CD14-positive monocyte (primary cell): ENCODE measurements at regions not wholly inside any gene's neighbourhood (a gene's known extent, or its start where the extent isn't known, plus 50 kb on each side); places are given as distances from the start of the nearest gene placed in this dataset.

Source experiments
- DNase-seq, 3 donors: peaks; one replicate each; pipeline ENCODE4 v3.0.0-alpha.2; 2011 to 2022
- H2AFZ ChIP-seq: 2 replicates; pipeline ENCODE4 v1.6.0; 2012; ENCODE audit warnings: mild to moderate bottlenecking, low read depth, low read length, inconsistent platforms; ENCODE audit not compliant: insufficient read depth, poor library complexity, severe bottlenecking
- H3K27ac ChIP-seq, 2 donors: 1 replicate in 1 of 2; 2 replicates in 1 of 2; pipeline ENCODE4 v1.5.1; 2012 to 2013; ENCODE audit warnings: low read length in 2 of 2, control low read depth in 1 of 2, inconsistent platforms in 1 of 2, low read depth in 1 of 2, mild to moderate bottlenecking in 1 of 2
- H3K27me3 ChIP-seq, 2 donors: one replicate each; pipeline versions ENCODE4 v1.6.0 to v1.6.1; 2011 to 2013; ENCODE audit warnings: low read length in 2 of 2; ENCODE audit not compliant: control insufficient read depth in 2 of 2, insufficient read depth in 2 of 2
- H3K36me3 ChIP-seq, 2 donors: replicated peaks in 1 of 2; 1 replicate in 1 of 2; 2 replicates in 1 of 2; pipeline versions ENCODE4 v1.5.1 to v1.6.1; 2012 to 2013; ENCODE audit warnings: low read length in 2 of 2, control low read depth in 1 of 2, inconsistent platforms in 1 of 2, mild to moderate bottlenecking in 1 of 2; ENCODE audit not compliant: insufficient read depth in 2 of 2, control insufficient read depth in 1 of 2
- H3K4me1 ChIP-seq, 2 donors: 1 replicate in 1 of 2; 2 replicates in 1 of 2; pipeline versions ENCODE4 v1.5.1 to v1.6.1; 2012 to 2013; ENCODE audit warnings: low read length in 2 of 2, control low read depth in 1 of 2, inconsistent platforms in 1 of 2, mild to moderate bottlenecking in 1 of 2, moderate library complexity in 1 of 2; ENCODE audit not compliant: insufficient read depth in 2 of 2, control insufficient read depth in 1 of 2
- H3K4me2 ChIP-seq: replicated peaks from 2 replicates; pipeline ENCODE3; 2012; ENCODE audit warnings: low read length, moderate library complexity, mild to moderate bottlenecking; ENCODE audit not compliant: poor library complexity, severe bottlenecking; ENCODE audit errors: extremely low read depth
- H3K4me3 ChIP-seq, 3 experiments: fragments of 200-600 bp in 1 of 3; sonication (generic) in 1 of 3; replicated peaks in 1 of 3; 1 replicate in 2 of 3; 2 replicates in 1 of 3; pipeline ENCODE4 v1.5.1; 2011 to 2013; ENCODE audit warnings: low read length in 3 of 3, mild to moderate bottlenecking in 3 of 3, control low read depth in 2 of 3, low read depth in 2 of 3, inconsistent platforms in 1 of 3, moderate library complexity in 1 of 3
- H3K79me2 ChIP-seq: 2 replicates; pipeline ENCODE4 v1.6.0; 2012; ENCODE audit warnings: mild to moderate bottlenecking, control low read depth, inconsistent platforms, low read length, moderate library complexity; ENCODE audit not compliant: insufficient read depth
- H3K9ac ChIP-seq: 2 replicates; pipeline ENCODE4 v1.6.0; 2017; ENCODE audit warnings: low read length, mild to moderate bottlenecking; ENCODE audit not compliant: insufficient read depth, poor library complexity, severe bottlenecking
- H3K9me3 ChIP-seq, 2 donors: replicated peaks in 1 of 2; 1 replicate in 1 of 2; 2 replicates in 1 of 2; pipeline versions ENCODE4 v1.5.1 to v1.6.1; 2012 to 2013; ENCODE audit warnings: low read length in 2 of 2, control low read depth in 1 of 2; ENCODE audit not compliant: control insufficient read depth in 1 of 2, insufficient read depth in 1 of 2
- H4K20me1 ChIP-seq: 2 replicates; pipeline ENCODE4 v1.6.0; 2012; ENCODE audit warnings: mild to moderate bottlenecking, low read length, control low read depth, moderate library complexity; ENCODE audit not compliant: insufficient read depth
- H3K27ac Mint-ChIP-seq, 7 donors: one replicate each; pipeline ENCODE4 v1.8.0; 2020; ENCODE audit warnings: mild to moderate bottlenecking in 7 of 7, mixed read lengths in 7 of 7, moderate library complexity in 6 of 7, inconsistent platforms in 2 of 7
- H3K27me3 Mint-ChIP-seq, 3 donors: one replicate each; pipeline ENCODE4 v1.8.0; 2021 to 2022; ENCODE audit warnings: low read depth in 3 of 3, mild to moderate bottlenecking in 3 of 3, mixed read lengths in 3 of 3, moderate library complexity in 3 of 3, inconsistent platforms in 1 of 3
- H3K36me3 Mint-ChIP-seq, 2 donors: one replicate each; pipeline ENCODE4 v1.8.0; 2020; ENCODE audit warnings: mixed read lengths in 2 of 2, inconsistent platforms in 1 of 2, mild to moderate bottlenecking in 1 of 2
- H3K4me1 Mint-ChIP-seq: one replicate; pipeline ENCODE4 v1.8.0; 2020; ENCODE audit warnings: mild to moderate bottlenecking, mixed read lengths
- H3K4me3 Mint-ChIP-seq, 2 donors: one replicate each; pipeline ENCODE4 v1.8.0; 2020; ENCODE audit warnings: mild to moderate bottlenecking in 2 of 2, mixed read lengths in 2 of 2, moderate library complexity in 1 of 2
- H3K9me3 Mint-ChIP-seq, 7 donors: one replicate each; pipeline ENCODE4 v1.8.0; 2020 to 2022; ENCODE audit warnings: mixed read lengths in 7 of 7, mild to moderate bottlenecking in 6 of 7, moderate library complexity in 6 of 7, inconsistent platforms in 2 of 7
- CTCF ChIP-seq: fragments of 200-600 bp; IDR thresholded peaks from one replicate; pipeline ENCODE4 v1.8.0; 2022; ENCODE audit warnings: antibody characterized with exemption, mild to moderate bottlenecking
- intact Hi-C, 2 donors: fragments of 100-400 bp; cut with micrococcal nuclease; formaldehyde crosslinking; loops; one replicate each; pipeline versions ENCODE4 v1.15.0 to v1.15.1; 2023

- Histone ChIP-seq H4K20me1 (no peaks in the 10 kb centered on the region), H3K27ac (no peak overlapping the region), H3K9ac (no peak overlapping the region), H3K4me2 (no peak overlapping the region), H3K9me3 (peaks cover 4 to 5% of the 10 kb centered on the region in 2 donors), H3K4me3 (no peak overlapping the region), H3K27me3 (no peaks in the 10 kb centered on the region), H2AFZ (no peak overlapping the region), H3K79me2 (no peaks in the 10 kb centered on the region), H3K36me3 (no peaks in the 10 kb centered on the region), H3K4me1 (no peaks in the 10 kb centered on the region)
- no peak for DNase-seq
- H3K27ac Mint-ChIP-seq, result no peak overlapping the region
- peaks cover 3 to 23% (median 10%) of the 10 kb centered on the region in 7 donors for H3K9me3 Mint-ChIP-seq
- no peak for TF ChIP-seq CTCF
- H3K4me3 Mint-ChIP-seq, result no peak overlapping the region
- intact Hi-C loops, result no loop called here
- no peaks in the 10 kb centered on the region for H3K36me3 Mint-ChIP-seq
- H3K27me3 Mint-ChIP-seq, result no peaks in the 10 kb centered on the region
- H3K4me1 Mint-ChIP-seq, result no peaks in the 10 kb centered on the region
Observed at GRCh38 chr3:109687626-109688025, 350.3 kb upstream of the DPPA4 start.

GRCh38 chr3:109696932-109697331 is 359.6 kb upstream of the DPPA4 start:
- TF ChIP-seq CTCF, result no peak
- no peaks in the 10 kb centered on the region for H3K27me3 ChIP-seq
- H3K79me2 ChIP-seq, result no peaks in the 10 kb centered on the region
- H2AFZ ChIP-seq, result no peak overlapping the region
- H4K20me1 ChIP-seq, result no peaks in the 10 kb centered on the region
- no peaks in the 10 kb centered on the region for H3K4me1 Mint-ChIP-seq
- peaks cover 12 to 13% of the 10 kb centered on the region in 2 donors for H3K9me3 ChIP-seq
- DNase-seq, result no peak
- H3K36me3 ChIP-seq, result no peaks in the 10 kb centered on the region
- no peak overlapping the region for H3K4me3 Mint-ChIP-seq
- H3K36me3 Mint-ChIP-seq, result no peaks in the 10 kb centered on the region
- H3K27ac Mint-ChIP-seq, result no peak overlapping the region
- H3K27ac ChIP-seq, result no peak overlapping the region
- H3K9me3 Mint-ChIP-seq, result peaks cover 0 to 12% (median 6%) of the 10 kb centered on the region in 7 donors
- H3K27me3 Mint-ChIP-seq, result no peaks in the 10 kb centered on the region
- intact Hi-C loops, result no loop called here
- H3K9ac ChIP-seq, result no peak overlapping the region
- no peak overlapping the region for H3K4me3 ChIP-seq
- no peak overlapping the region for H3K4me2 ChIP-seq
- H3K4me1 ChIP-seq, result no peaks in the 10 kb centered on the region
